ENCODE measurements at regions not wholly inside any gene's neighbourhood (a gene's known extent, or its start where the extent isn't known, plus 50 kb on each side); places are given as distances from the start of the nearest gene placed in this dataset.

GRCh38 chr2:18200771-18201170 is 322.3 kb downstream of the KCNS3 start:
- Histone ChIP-seq H3K27ac (ENCODE audit: insufficient read depth, low read depth, low read length) (no peak overlapping the region), H3K27me3 (ENCODE audit: control insufficient read depth in 2 of 2, insufficient read depth in 2 of 2, low read length in 2 of 2) (peaks cover 0 to 3% of the 10 kb centered on the region in 2 experiments), H3K4me2 (ENCODE audit: insufficient read depth, low read length) (no peak overlapping the region), H3K4me1 (ENCODE audit: control insufficient read depth, extremely low read depth, insufficient read depth, low read length) (no peaks in the 10 kb centered on the region), H3K36me3 (ENCODE audit: control insufficient read depth in 2 of 2, extremely low read depth in 1 of 2, insufficient read depth in 2 of 2, low read length in 2 of 2) (no peaks in the 10 kb centered on the region), H3K9ac (replicated peaks; ENCODE audit: extremely low read depth, insufficient read depth, low read length) (no peak overlapping the region), H3K79me2 (ENCODE audit: control insufficient read depth, insufficient read depth, low read length) (no peaks in the 10 kb centered on the region), H3K4me3 (replicated peaks in 1 of 3; ENCODE audit: insufficient read depth in 1 of 3, low read depth in 1 of 3, low read length in 3 of 3) (no peak overlapping the region), H3K9me1 (replicated peaks; ENCODE audit: control insufficient read depth, extremely low read depth, insufficient read depth, low read length) (no peaks in the 10 kb centered on the region), H3K9me3 (replicated peaks; ENCODE audit: control insufficient read depth, insufficient read depth, low read length) (no peaks in the 10 kb centered on the region), H4K20me1 (replicated peaks; ENCODE audit: control insufficient read depth, extremely low read depth, insufficient read depth, low read length) (no peaks in the 10 kb centered on the region), H2AFZ (ENCODE audit: low read depth, low read length) (no peak overlapping the region)
- DNase-seq (ENCODE audit: low read depth, low spot score) = no peak
- TF ChIP-seq JUN (IDR thresholded peaks at IDR 0.05; ENCODE audit: borderline replicate concordance, insufficient read depth, insufficient read length, low read depth) (no peak), FOS (IDR thresholded peaks at IDR 0.05; ENCODE audit: borderline replicate concordance, insufficient read depth, low read length) (no peak)
- POLR2A ChIA-PET = no interaction called here
- dilution Hi-C loops (cut with MboI; ENCODE audit: extremely low pct_ligation_motif_present, low sequenced_read_pairs) (no loop called here), intact Hi-C loops (cut with micrococcal nuclease) (no loop called here)
- CTCF ChIA-PET = no interaction called here
- no TSS peak for BruUV-seq (replicated peaks)
- no peak for FAIRE-seq

GRCh38 chr2:18198677-18199076 is 320.2 kb downstream of the KCNS3 start:
- TF ChIP-seq POLR2AphosphoS5 (IDR thresholded peaks at IDR 0.05; ENCODE audit: insufficient read depth, low read depth, low read length) (no peak), FOS (IDR thresholded peaks at IDR 0.05; ENCODE audit: borderline replicate concordance, insufficient read depth, low read length) (no peak), EZH2 (IDR thresholded peaks at IDR 0.05; ENCODE audit: borderline replicate concordance, low read depth, low read length, severe bottlenecking) (no peak), POLR2A (IDR thresholded peaks at IDR 0.05; ENCODE audit: low read depth, low read length) (no peak), MYC (IDR thresholded peaks at IDR 0.05; ENCODE audit: low read depth, low read length) (no peak), JUN (IDR thresholded peaks at IDR 0.05; ENCODE audit: borderline replicate concordance, insufficient read depth, insufficient read length, low read depth) (no peak), GATA2 (IDR thresholded peaks at IDR 0.05; ENCODE audit: insufficient read depth, insufficient read length, low read depth, low read length) (no peak)
- TF ChIP-seq, protein P1, sequence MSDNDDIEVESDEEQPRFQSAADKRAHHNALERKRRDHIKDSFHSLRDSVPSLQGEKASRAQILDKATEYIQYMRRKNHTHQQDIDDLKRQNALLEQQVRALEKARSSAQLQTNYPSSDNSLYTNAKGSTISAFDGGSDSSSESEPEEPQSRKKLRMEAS (IDR thresholded peaks at IDR 0.05; ENCODE audit: insufficient read depth, insufficient read length) = no peak
- TF ChIP-seq, protein P2, sequence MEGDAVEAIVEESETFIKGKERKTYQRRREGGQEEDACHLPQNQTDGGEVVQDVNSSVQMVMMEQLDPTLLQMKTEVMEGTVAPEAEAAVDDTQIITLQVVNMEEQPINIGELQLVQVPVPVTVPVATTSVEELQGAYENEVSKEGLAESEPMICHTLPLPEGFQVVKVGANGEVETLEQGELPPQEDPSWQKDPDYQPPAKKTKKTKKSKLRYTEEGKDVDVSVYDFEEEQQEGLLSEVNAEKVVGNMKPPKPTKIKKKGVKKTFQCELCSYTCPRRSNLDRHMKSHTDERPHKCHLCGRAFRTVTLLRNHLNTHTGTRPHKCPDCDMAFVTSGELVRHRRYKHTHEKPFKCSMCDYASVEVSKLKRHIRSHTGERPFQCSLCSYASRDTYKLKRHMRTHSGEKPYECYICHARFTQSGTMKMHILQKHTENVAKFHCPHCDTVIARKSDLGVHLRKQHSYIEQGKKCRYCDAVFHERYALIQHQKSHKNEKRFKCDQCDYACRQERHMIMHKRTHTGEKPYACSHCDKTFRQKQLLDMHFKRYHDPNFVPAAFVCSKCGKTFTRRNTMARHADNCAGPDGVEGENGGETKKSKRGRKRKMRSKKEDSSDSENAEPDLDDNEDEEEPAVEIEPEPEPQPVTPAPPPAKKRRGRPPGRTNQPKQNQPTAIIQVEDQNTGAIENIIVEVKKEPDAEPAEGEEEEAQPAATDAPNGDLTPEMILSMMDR (IDR thresholded peaks at IDR 0.05; ENCODE audit: extremely low read depth in 1 of 2, insufficient read depth in 1 of 2, low read depth in 1 of 2, low read length in 2 of 2) = no peak
- Histone ChIP-seq H3K9ac (replicated peaks; ENCODE audit: extremely low read depth, insufficient read depth, low read length) (no peak overlapping the region), H4K20me1 (replicated peaks; ENCODE audit: control insufficient read depth, extremely low read depth, insufficient read depth, low read length) (no peaks in the 10 kb centered on the region), H3K36me3 (ENCODE audit: control insufficient read depth in 2 of 2, extremely low read depth in 1 of 2, insufficient read depth in 2 of 2, low read length in 2 of 2) (no peaks in the 10 kb centered on the region), H3K9me3 (replicated peaks; ENCODE audit: control insufficient read depth, insufficient read depth, low read length) (no peaks in the 10 kb centered on the region), H3K4me3 (replicated peaks in 1 of 3; ENCODE audit: insufficient read depth in 1 of 3, low read depth in 1 of 3, low read length in 3 of 3) (no peak overlapping the region), H2AFZ (ENCODE audit: low read depth, low read length) (no peak overlapping the region), H3K4me2 (ENCODE audit: insufficient read depth, low read length) (no peak overlapping the region), H3K9me1 (replicated peaks; ENCODE audit: control insufficient read depth, extremely low read depth, insufficient read depth, low read length) (no peaks in the 10 kb centered on the region), H3K4me1 (ENCODE audit: control insufficient read depth, extremely low read depth, insufficient read depth, low read length) (no peaks in the 10 kb centered on the region), H3K27me3 (ENCODE audit: control insufficient read depth in 2 of 2, insufficient read depth in 2 of 2, low read length in 2 of 2) (peaks cover 0 to 6% of the 10 kb centered on the region in 2 experiments), H3K27ac (ENCODE audit: insufficient read depth, low read depth, low read length) (no peak overlapping the region), H3K79me2 (ENCODE audit: control insufficient read depth, insufficient read depth, low read length) (no peaks in the 10 kb centered on the region)
- ChIA-PET POLR2A (no interaction called here), CTCF (interaction anchor here (1.1 to 1.2 kb wide), 2 partner anchors 49 to 178 kb away, joined by 3 read pairs; no protein-coding TSS in a partner anchor)
- intact Hi-C loops (cut with micrococcal nuclease) (no loop called here), dilution Hi-C loops (cut with MboI; ENCODE audit: extremely low pct_ligation_motif_present, low sequenced_read_pairs) (no loop called here)
- FAIRE-seq (no peak), DNase-seq (ENCODE audit: low read depth, low spot score) (no peak)
- BruUV-seq (replicated peaks) = no TSS peak

Data from endothelial cell of umbilical vein (primary cell).